Mammary epithelial cell (primary cell): ENCODE measurements at regions not wholly inside any gene's neighbourhood (a gene's known extent, or its start where the extent isn't known, plus 50 kb on each side); places are given as distances from the start of the nearest gene placed in this dataset.

Experiments
- CTCF ChIP-seq, 2 donors: IDR thresholded peaks in 1 of 2; conservative IDR thresholded peaks in 1 of 2; 2 replicates each; pipeline ENCODE4 v1.5.1; 2011 to 2012; ENCODE audit warnings: inconsistent platforms in 2 of 2, low read length in 2 of 2, mild to moderate bottlenecking in 2 of 2, control low read depth in 1 of 2, low read depth in 1 of 2; ENCODE audit not compliant: insufficient read depth in 1 of 2; ENCODE audit errors: extremely low read depth in 1 of 2
- EZH2 ChIP-seq: IDR thresholded peaks from 2 replicates; pipeline ENCODE4 v1.6.1; 2012; ENCODE audit warnings: low read length, inconsistent platforms, borderline replicate concordance

- no peak for TF ChIP-seq EZH2
- TF ChIP-seq CTCF (conservative IDR thresholded peaks at IDR 0.05 in 1 of 2, IDR thresholded peaks at IDR 0.05 in 1 of 2; ENCODE audit: extremely low read depth in 1 of 2, insufficient read depth in 1 of 2, low read depth in 1 of 2, low read length in 2 of 2) = no peak
Measured at GRCh38 chr13:69649063-69649392, 458.6 kb upstream of the ATXN8OS start.
